ENCODE measurements at regions not wholly inside any gene's neighbourhood (a gene's known extent, or its start where the extent isn't known, plus 50 kb on each side); places are given as distances from the start of the nearest gene placed in this dataset.

DNA sequence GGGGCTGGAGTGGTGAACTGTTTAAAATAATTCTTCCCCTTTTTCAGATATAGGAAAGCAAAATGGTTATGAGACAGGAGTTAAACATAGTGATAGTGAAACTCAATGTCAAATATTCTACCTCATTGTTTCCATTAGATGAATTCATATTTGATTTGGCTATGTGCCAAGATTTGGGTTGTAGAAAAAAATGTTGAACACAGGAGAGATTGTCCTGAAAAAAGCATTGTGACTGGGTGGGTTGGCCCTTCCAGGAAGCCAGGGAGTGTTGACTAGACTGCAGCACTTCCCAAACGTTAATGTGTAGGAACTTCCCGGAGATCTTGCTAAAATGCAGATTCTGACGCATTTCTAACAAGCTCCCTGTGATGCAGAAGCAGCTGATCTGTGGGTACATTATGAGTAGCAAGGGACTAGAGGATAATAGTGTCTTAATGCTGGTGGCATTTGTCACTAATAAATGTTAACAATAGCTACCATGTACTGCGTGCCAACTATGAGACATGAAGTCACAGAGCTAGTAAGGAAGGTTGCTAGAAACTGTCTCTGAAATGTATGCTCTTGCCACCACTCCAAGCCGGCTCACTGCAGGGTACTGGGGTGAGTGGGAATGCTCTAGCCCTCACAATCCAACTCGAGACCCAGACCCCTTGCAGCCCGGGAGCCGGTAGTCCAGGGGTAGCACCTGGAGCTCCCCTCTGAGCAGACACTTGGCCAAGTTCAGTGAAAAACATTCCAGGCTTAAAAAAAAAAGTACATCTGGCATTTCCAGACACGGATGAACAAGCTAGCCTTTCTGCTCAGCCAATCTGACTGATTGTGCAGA is 120.6 kb downstream of the CD47 start:
- H3K27ac ChIP-seq: no peak overlapping the region
- no peak for TF ChIP-seq ZFX (IDR thresholded peaks at IDR 0.05)
- TF ChIP-seq, protein P1, sequence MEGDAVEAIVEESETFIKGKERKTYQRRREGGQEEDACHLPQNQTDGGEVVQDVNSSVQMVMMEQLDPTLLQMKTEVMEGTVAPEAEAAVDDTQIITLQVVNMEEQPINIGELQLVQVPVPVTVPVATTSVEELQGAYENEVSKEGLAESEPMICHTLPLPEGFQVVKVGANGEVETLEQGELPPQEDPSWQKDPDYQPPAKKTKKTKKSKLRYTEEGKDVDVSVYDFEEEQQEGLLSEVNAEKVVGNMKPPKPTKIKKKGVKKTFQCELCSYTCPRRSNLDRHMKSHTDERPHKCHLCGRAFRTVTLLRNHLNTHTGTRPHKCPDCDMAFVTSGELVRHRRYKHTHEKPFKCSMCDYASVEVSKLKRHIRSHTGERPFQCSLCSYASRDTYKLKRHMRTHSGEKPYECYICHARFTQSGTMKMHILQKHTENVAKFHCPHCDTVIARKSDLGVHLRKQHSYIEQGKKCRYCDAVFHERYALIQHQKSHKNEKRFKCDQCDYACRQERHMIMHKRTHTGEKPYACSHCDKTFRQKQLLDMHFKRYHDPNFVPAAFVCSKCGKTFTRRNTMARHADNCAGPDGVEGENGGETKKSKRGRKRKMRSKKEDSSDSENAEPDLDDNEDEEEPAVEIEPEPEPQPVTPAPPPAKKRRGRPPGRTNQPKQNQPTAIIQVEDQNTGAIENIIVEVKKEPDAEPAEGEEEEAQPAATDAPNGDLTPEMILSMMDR (conservative IDR thresholded peaks at IDR 0.05): no peak

DNA sequence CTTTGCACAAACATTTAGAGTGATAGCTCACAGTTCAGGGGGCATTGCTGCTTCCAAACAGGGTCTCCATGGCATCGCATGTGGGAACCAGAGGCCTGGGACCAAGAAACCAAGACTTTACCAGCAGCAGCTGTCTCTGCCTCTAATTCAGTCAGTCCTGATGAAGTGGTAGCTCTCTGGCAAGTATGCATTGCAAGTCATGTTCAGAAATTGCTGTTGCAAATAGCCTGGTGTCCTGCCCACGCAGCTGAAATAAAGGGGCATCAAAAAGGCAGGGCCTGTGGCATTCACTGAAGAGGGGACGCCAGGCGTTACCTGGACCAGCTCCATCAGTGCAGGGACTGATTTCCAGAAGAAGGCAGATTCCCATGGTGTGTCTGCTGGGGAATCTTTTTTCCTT is 121.3 kb downstream of the CD47 start:
- peak overlapping the region; percentile 25; the same call in 1 of the 2 replicates for H3K27ac ChIP-seq
- no peak for TF ChIP-seq ZFX (IDR thresholded peaks at IDR 0.05)
- TF ChIP-seq, protein P1 (conservative IDR thresholded peaks at IDR 0.05): no peak

DNA sequence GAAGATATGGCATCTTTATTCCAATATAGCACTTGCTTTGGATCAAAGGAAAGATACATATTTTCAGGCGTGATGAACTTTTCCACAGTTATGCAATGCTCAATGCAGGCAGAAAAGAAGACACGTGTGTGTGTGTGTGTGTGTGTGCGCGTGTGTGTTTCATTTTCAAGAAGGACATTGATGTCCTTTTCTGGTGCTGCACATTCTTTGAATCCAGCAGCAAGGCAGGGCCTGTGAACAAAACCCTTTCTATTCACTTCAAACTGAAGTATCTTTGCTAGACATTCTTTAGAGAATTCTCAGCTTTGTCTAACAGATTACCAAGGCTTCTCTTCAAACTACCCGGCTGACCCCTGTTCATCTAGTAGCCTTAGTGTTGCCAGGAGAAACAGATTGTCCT is 124.6 kb downstream of the CD47 start:
- no peak for TF ChIP-seq ZFX (IDR thresholded peaks at IDR 0.05)
- TF ChIP-seq, protein P1 (conservative IDR thresholded peaks at IDR 0.05): no peak
- no peak overlapping the region for H3K27ac ChIP-seq

DNA sequence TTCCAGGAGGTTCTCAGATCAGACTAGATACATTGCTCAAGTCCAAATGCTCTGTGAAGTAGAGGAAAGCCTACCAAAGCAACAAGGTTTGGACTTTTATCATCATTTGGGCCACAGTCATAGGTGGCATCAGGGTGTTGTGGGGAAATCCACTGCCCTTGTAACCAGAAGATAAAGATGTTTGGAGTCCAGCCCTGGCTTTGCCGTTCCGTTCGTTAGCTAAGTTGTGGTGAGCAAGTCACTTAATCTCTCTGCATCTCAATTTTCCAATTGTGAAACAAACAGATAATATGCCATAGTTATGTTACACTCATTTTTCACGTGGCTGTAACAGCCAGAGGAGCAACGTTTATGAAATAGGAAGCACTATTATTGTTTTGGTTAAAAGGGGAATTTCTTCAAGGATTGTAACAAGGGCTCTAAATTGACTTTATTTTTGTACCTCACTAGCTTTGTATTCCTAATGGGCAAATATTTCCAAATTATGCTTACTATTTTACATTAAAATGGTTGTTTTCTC is 125.6 kb downstream of the CD47 start:
- H3K27ac ChIP-seq: no peak overlapping the region
- TF ChIP-seq ZFX (IDR thresholded peaks at IDR 0.05): no peak
- TF ChIP-seq, protein P1 (conservative IDR thresholded peaks at IDR 0.05): no peak

DNA sequence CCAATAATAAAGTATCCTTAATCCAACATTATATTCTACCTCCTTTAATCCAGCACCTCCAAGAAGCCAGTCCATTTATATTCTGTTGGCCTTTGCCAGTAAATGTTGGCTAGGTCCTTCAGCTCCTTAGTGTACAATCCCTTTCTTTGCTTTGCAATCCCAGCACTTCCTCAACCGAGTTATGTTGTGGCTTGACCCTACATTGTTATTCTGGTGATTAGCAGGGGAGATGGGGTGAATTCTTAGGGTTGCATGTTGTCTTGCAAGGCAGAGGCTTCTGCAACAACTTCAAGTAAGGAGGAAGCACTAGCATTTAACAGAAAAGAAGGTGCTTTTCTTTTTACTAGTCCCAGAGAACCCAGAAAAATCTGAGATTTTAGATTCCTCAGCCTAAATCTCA is 127.2 kb downstream of the CD47 start:
- H3K27ac ChIP-seq: no peak overlapping the region
- TF ChIP-seq, protein P1 (conservative IDR thresholded peaks at IDR 0.05): no peak
- no peak for TF ChIP-seq ZFX (IDR thresholded peaks at IDR 0.05)

DNA sequence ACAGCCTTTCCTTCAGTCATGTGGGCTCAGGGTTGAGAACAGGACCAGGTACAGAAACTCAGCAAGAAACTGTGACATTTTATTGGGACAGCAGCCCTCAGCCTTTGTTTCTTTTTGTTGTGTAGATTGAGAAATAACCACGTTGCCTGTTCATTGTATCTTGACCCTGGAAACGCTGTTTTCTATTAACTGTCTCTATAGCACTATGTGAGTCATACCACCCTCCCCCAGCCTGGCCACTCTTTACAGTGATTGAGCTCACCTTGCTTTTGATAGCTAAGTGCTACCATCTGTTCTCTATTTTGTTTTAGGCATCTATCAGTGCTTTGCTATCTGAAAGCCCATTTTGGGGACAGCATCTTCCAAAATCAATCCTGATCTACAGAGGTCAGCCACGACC is 127.9 kb downstream of the CD47 start:
- TF ChIP-seq ZFX (IDR thresholded peaks at IDR 0.05): no peak
- TF ChIP-seq, protein P1 (conservative IDR thresholded peaks at IDR 0.05): no peak
- no peak overlapping the region for H3K27ac ChIP-seq

DNA sequence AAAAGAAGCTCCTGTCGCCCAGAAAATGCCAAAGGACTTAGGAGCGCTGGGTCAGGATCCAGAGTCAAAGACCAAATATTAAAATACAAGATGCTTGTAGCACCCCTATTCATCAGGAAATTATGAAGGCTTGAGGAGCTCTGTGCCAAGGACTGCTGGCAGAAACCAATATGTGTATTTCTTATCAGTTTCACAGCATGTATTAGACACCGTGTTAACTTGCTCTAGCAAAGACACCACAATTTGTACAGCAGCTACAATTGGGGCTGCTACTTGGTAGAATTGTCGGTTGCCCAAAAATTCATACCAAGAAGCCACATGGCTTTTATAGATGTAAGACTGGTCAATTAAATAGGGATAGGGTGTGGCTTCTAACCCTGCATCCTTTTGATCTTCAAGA is 128.8 kb downstream of the CD47 start:
- H3K27ac ChIP-seq: no peak overlapping the region
- TF ChIP-seq, protein P1 (conservative IDR thresholded peaks at IDR 0.05): no peak
- no peak for TF ChIP-seq ZFX (IDR thresholded peaks at IDR 0.05)
